ENCODE measurements at regions not wholly inside any gene's neighbourhood (a gene's known extent, or its start where the extent isn't known, plus 50 kb on each side); places are given as distances from the start of the nearest gene placed in this dataset.

- Histone ChIP-seq H4K20me1 (ENCODE audit: insufficient read depth, low read length) (no peaks in the 10 kb centered on the region), H2AFZ (ENCODE audit: low read depth, low read length) (no peak overlapping the region), H3K27ac (ENCODE audit: low read length) (no peak overlapping the region), H3K4me3 (ENCODE audit: low read length) (no peak overlapping the region), H3K27me3 (ENCODE audit: low read depth, low read length) (no peaks in the 10 kb centered on the region), H3K4me2 (ENCODE audit: low read length) (no peak overlapping the region), H3K9me3 (ENCODE audit: insufficient read depth, low read length) (peaks cover 16% of the 10 kb centered on the region), H3K36me3 (replicated peaks; ENCODE audit: low read depth, low read length) (no peaks in the 10 kb centered on the region), H3K79me2 (ENCODE audit: low read length) (no peaks in the 10 kb centered on the region), H3K9ac (ENCODE audit: low read length) (no peak overlapping the region), H3K4me1 (ENCODE audit: low read length) (no peaks in the 10 kb centered on the region)
- TF ChIP-seq CTCF (IDR thresholded peaks at IDR 0.05; ENCODE audit: low read depth, low read length) (no peak), EZH2phosphoT487 (IDR thresholded peaks at IDR 0.05; ENCODE audit: low read depth) (no peak)
Measured at GRCh38 chr4:162265802-162266201, 102.0 kb upstream of the FSTL5 start.

GRCh38 chr4:162245051-162245450 is 81.3 kb upstream of the FSTL5 start:
- H3K4me1 ChIP-seq (ENCODE audit: low read length) = no peaks in the 10 kb centered on the region
- H3K9me3 ChIP-seq (ENCODE audit: insufficient read depth, low read length) = no peaks in the 10 kb centered on the region
- no peak overlapping the region for H3K4me2 ChIP-seq (ENCODE audit: low read length)
- no peak overlapping the region for H2AFZ ChIP-seq (ENCODE audit: low read depth, low read length)
- no peaks in the 10 kb centered on the region for H3K27me3 ChIP-seq (ENCODE audit: low read depth, low read length)
- no peaks in the 10 kb centered on the region for H3K36me3 ChIP-seq (replicated peaks; ENCODE audit: low read depth, low read length)
- H4K20me1 ChIP-seq (ENCODE audit: insufficient read depth, low read length) = no peaks in the 10 kb centered on the region
- no peak overlapping the region for H3K9ac ChIP-seq (ENCODE audit: low read length)
- H3K27ac ChIP-seq (ENCODE audit: low read length) = no peak overlapping the region
- no peaks in the 10 kb centered on the region for H3K79me2 ChIP-seq (ENCODE audit: low read length)
- TF ChIP-seq EZH2phosphoT487 (IDR thresholded peaks at IDR 0.05; ENCODE audit: low read depth) = no peak
- TF ChIP-seq CTCF (IDR thresholded peaks at IDR 0.05; ENCODE audit: low read depth, low read length) = no peak
- no peak overlapping the region for H3K4me3 ChIP-seq (ENCODE audit: low read length)

- no peak overlapping the region for H3K27ac ChIP-seq (ENCODE audit: low read length)
- H3K4me3 ChIP-seq (ENCODE audit: low read length) = no peak overlapping the region
- no peaks in the 10 kb centered on the region for H3K27me3 ChIP-seq (ENCODE audit: low read depth, low read length)
- no peak overlapping the region for H3K9ac ChIP-seq (ENCODE audit: low read length)
- no peaks in the 10 kb centered on the region for H3K9me3 ChIP-seq (ENCODE audit: insufficient read depth, low read length)
- TF ChIP-seq CTCF (IDR thresholded peaks at IDR 0.05; ENCODE audit: low read depth, low read length) = no peak
- no peak for TF ChIP-seq EZH2phosphoT487 (IDR thresholded peaks at IDR 0.05; ENCODE audit: low read depth)
- no peaks in the 10 kb centered on the region for H4K20me1 ChIP-seq (ENCODE audit: insufficient read depth, low read length)
- no peaks in the 10 kb centered on the region for H3K4me1 ChIP-seq (ENCODE audit: low read length)
- H3K4me2 ChIP-seq (ENCODE audit: low read length) = no peak overlapping the region
- no peaks in the 10 kb centered on the region for H3K79me2 ChIP-seq (ENCODE audit: low read length)
- no peak overlapping the region for H2AFZ ChIP-seq (ENCODE audit: low read depth, low read length)
- H3K36me3 ChIP-seq (replicated peaks; ENCODE audit: low read depth, low read length) = no peaks in the 10 kb centered on the region
Measured at GRCh38 chr4:162241857-162242256, 78.1 kb upstream of the FSTL5 start.

GRCh38 chr4:162239992-162240769 is 76.4 kb upstream of the FSTL5 start:
- H3K4me2 ChIP-seq (ENCODE audit: low read length) = no peak overlapping the region
- no peaks in the 10 kb centered on the region for H3K79me2 ChIP-seq (ENCODE audit: low read length)
- no peaks in the 10 kb centered on the region for H3K27me3 ChIP-seq (ENCODE audit: low read depth, low read length)
- H3K36me3 ChIP-seq (replicated peaks; ENCODE audit: low read depth, low read length) = no peaks in the 10 kb centered on the region
- TF ChIP-seq CTCF (IDR thresholded peaks at IDR 0.05; ENCODE audit: low read depth, low read length) = no peak
- TF ChIP-seq EZH2phosphoT487 (IDR thresholded peaks at IDR 0.05; ENCODE audit: low read depth) = no peak
- no peak overlapping the region for H3K9ac ChIP-seq (ENCODE audit: low read length)
- no peak overlapping the region for H2AFZ ChIP-seq (ENCODE audit: low read depth, low read length)
- no peak overlapping the region for H3K27ac ChIP-seq (ENCODE audit: low read length)
- no peaks in the 10 kb centered on the region for H3K4me1 ChIP-seq (ENCODE audit: low read length)
- H3K4me3 ChIP-seq (ENCODE audit: low read length) = no peak overlapping the region
- no peaks in the 10 kb centered on the region for H4K20me1 ChIP-seq (ENCODE audit: insufficient read depth, low read length)
- H3K9me3 ChIP-seq (ENCODE audit: insufficient read depth, low read length) = no peaks in the 10 kb centered on the region
